Lower leg skin (tissue), 4 donors: ENCODE measurements at regions not wholly inside any gene's neighbourhood (a gene's known extent, or its start where the extent isn't known, plus 50 kb on each side); places are given as distances from the start of the nearest gene placed in this dataset.

ENCODE experiments used
- DNase-seq, 2 donors: peaks; one replicate each; pipeline ENCODE4 v3.0.0-alpha.2; 2019; ENCODE audit warnings: low spot score in 2 of 2
- H3K4me3 ChIP-seq: fragments of 200-600 bp; sonication (generic); 2 replicates; pipeline ENCODE4 v1.5.1; 2017; ENCODE audit warnings: mild to moderate bottlenecking, low read depth; ENCODE audit not compliant: poor library complexity, severe bottlenecking
- POLR2A ChIP-seq, 2 donors: fragments of 450-650 bp; IDR thresholded peaks; one replicate each; pipeline ENCODE4 v1.6.1; 2016 to 2017; ENCODE audit warnings: antibody characterized with exemption in 2 of 2, mild to moderate bottlenecking in 1 of 2, moderate library complexity in 1 of 2
- whole genome bisulfite sequencing, 2 donors: methylation state at CpG; one replicate each; pipeline ENCODE4 v1.1.5; 2018; 5-methylcytosine and 5-hydroxymethylcytosine counted together
- intact Hi-C: fragments of 100-400 bp; cut with DNase I; formaldehyde crosslinking; loops from one replicate; pipeline ENCODE4 v1.15.0; 2023; ENCODE audit warnings: low total_unique reads
- TF ChIP-seq, protein P1 (sequence below), 3 donors: fragments of 450-650 bp; IDR thresholded peaks; one replicate each; pipeline ENCODE4 v1.5.1; 2016; ENCODE audit warnings: antibody characterized with exemption in 3 of 3, mild to moderate bottlenecking in 3 of 3, moderate library complexity in 2 of 3

DNA sequence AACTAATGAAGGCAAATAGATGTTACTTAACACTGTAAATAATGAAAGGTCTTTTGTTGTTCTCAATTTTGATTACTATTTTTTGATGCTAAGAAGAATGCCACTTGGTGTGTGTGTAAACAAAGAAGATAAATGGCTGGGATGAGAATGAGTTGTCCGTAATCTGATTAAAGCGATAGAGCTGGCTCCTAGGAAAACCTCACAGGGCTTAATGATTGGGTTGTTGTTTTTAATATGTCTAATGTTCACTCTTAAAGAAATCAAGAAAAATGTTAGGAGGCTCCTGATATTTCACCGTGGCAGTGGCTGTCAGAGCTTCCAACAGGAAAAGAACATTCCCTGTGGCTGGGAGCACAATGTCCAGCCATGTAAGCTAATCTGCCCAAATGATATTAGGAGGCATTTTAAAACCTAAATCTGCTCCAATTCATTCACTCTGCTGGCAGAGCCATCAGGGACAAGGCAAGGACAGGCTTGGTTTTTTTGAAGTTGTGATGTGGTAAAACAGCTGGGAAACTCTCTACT lies 243.9 kb downstream of the SNX10 start:
- TF ChIP-seq POLR2A (IDR thresholded peaks at IDR 0.05), result no peak
- no peak for DNase-seq
- intact Hi-C loops, result no loop called here
- 68 to 73% methylated on average over 3 of the region's 3 CpGs for WGBS, 2 donors
- H3K4me3 ChIP-seq, result no peak overlapping the region

GRCh38 chr7:26538216-26538615 lies 246.6 kb downstream of the SNX10 start:
- no peak overlapping the region for H3K4me3 ChIP-seq
- no peak for DNase-seq
- intact Hi-C loops, result no loop called here
- WGBS, 2 donors, result 73 to 78% methylated on average over 7 of the region's 7 CpGs
- no peak for TF ChIP-seq POLR2A (IDR thresholded peaks at IDR 0.05)
- TF ChIP-seq, protein P1, sequence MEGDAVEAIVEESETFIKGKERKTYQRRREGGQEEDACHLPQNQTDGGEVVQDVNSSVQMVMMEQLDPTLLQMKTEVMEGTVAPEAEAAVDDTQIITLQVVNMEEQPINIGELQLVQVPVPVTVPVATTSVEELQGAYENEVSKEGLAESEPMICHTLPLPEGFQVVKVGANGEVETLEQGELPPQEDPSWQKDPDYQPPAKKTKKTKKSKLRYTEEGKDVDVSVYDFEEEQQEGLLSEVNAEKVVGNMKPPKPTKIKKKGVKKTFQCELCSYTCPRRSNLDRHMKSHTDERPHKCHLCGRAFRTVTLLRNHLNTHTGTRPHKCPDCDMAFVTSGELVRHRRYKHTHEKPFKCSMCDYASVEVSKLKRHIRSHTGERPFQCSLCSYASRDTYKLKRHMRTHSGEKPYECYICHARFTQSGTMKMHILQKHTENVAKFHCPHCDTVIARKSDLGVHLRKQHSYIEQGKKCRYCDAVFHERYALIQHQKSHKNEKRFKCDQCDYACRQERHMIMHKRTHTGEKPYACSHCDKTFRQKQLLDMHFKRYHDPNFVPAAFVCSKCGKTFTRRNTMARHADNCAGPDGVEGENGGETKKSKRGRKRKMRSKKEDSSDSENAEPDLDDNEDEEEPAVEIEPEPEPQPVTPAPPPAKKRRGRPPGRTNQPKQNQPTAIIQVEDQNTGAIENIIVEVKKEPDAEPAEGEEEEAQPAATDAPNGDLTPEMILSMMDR (IDR thresholded peaks at IDR 0.05), result no peak

DNA sequence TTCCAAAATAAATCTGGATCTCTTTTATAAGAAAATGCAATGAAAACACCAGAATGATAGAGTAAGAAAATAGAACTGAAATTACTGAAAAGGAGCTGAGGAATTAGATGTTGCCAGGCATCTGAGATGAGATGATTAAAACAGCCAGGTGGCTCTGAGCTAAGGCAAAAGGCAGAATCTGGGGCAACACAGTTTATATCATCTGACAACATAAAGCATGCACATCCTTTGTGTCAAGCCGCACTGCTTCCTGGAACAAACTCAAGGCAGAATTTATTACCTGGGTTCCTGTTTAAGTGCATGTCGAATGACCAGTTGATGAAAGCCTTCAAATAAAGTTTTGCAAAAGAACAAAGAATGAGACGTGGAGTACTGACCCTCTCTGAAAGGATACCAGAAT lies 247.0 kb downstream of the SNX10 start:
- intact Hi-C loops, result no loop called here
- H3K4me3 ChIP-seq, result no peak overlapping the region
- WGBS, 2 donors, result 35 to 44% methylated on average over 3 of the region's 3 CpGs
- TF ChIP-seq POLR2A (IDR thresholded peaks at IDR 0.05), result no peak
- TF ChIP-seq, protein P1 (IDR thresholded peaks at IDR 0.05), result no peak
- DNase-seq, result no peak

DNA sequence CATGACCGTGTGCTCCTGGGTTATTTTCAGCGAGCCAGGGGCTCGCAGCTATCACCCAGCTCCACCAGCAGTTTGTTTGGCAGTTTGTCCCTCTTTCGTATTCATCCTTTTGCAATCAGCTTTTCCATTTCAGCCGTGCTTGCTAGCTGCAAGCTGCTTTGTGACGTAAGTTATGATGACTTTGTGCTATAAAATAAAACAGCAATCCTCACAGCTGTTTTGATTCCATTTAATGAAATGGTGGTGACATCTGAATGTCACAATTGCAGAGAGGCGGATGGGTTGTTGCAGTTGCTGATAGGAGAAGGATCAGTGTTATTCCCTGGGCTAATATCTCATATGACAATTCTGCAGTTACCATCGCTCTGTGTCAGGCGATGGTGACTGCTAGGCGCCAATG lies 251.7 kb downstream of the SNX10 start:
- no peak for DNase-seq
- WGBS, 2 donors, result 62 to 68% methylated on average over 10 of the region's 10 CpGs
- no peak overlapping the region for H3K4me3 ChIP-seq
- intact Hi-C loops, result no loop called here
- TF ChIP-seq POLR2A (IDR thresholded peaks at IDR 0.05), result no peak
- TF ChIP-seq, protein P1 (IDR thresholded peaks at IDR 0.05), result no peak

GRCh38 chr7:26543951-26544350 lies 252.3 kb downstream of the SNX10 start:
- intact Hi-C loops, result no loop called here
- WGBS, 2 donors, result 84 to 87% methylated on average over 11 of the region's 11 CpGs
- H3K4me3 ChIP-seq, result no peak overlapping the region
- no peak for DNase-seq
- TF ChIP-seq, protein P1 (IDR thresholded peaks at IDR 0.05), result no peak
- no peak for TF ChIP-seq POLR2A (IDR thresholded peaks at IDR 0.05)

DNA sequence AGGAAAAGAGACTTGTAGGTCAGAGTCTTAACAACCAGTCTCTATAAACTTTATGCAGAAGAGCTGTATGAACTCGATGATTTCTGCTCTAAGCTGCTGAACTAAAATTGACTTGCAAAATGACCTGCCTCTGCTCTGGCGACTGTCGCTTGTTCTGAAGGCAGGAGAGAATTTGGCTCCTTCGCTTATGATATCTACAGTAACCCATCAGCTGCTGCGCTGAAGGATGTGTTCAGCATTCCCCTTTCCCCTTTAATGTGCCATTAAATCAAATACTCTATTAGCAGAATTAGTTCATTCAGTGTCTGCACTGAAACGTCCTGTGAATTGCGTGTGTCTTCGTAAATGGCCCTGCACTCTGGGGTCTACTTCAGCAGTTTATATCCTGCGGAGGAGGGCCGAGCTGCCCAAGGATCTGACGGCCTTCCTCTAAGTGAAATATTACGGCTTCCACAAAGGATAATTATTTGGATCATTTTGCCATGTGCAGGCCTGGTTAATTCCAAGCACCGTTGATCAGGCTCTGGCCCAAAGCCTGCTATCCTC lies 254.9 kb downstream of the SNX10 start:
- H3K4me3 ChIP-seq, result no peak overlapping the region
- 81 to 86% methylated on average over 13 of the region's 13 CpGs for WGBS, 2 donors
- DNase-seq, result no peak
- TF ChIP-seq, protein P1 (IDR thresholded peaks at IDR 0.05), result no peak
- TF ChIP-seq POLR2A (IDR thresholded peaks at IDR 0.05), result no peak
- intact Hi-C loops, result no loop called here
